Keratinocyte (primary cell): ENCODE measurements at regions not wholly inside any gene's neighbourhood (a gene's known extent, or its start where the extent isn't known, plus 50 kb on each side); places are given as distances from the start of the nearest gene placed in this dataset.

Source experiments
- CTCF ChIP-seq, 3 experiments: IDR thresholded peaks in 1 of 3; conservative IDR thresholded peaks in 1 of 3; optimal IDR thresholded peaks in 1 of 3; 2 replicates in 2 of 3; 3 replicates in 1 of 3; pipeline versions ENCODE3 to v1.5.1; 2011; ENCODE audit warnings: low read length in 3 of 3, mild to moderate bottlenecking in 3 of 3, moderate library complexity in 2 of 3, control low read depth in 1 of 3, inconsistent platforms in 1 of 3; ENCODE audit not compliant: insufficient read depth in 2 of 3; ENCODE audit errors: extremely low read depth in 1 of 3
- EZH2 ChIP-seq: IDR thresholded peaks from one replicate; pipeline ENCODE4 v1.6.1; 2012; ENCODE audit warnings: inconsistent platforms, mild to moderate bottlenecking, low read length, moderate library complexity

GRCh38 chr3:88984256-88984655 is 123.2 kb upstream of the EPHA3 start:
- TF ChIP-seq EZH2 (no peak), CTCF (optimal IDR thresholded peaks at IDR 0.05 in 1 of 3, IDR thresholded peaks at IDR 0.05 in 1 of 3, conservative IDR thresholded peaks at IDR 0.05 in 1 of 3; ENCODE audit: extremely low read depth in 1 of 3, insufficient read depth in 2 of 3, low read length in 3 of 3) (no peak)
